ENCODE measurements at regions not wholly inside any gene's neighbourhood (a gene's known extent, or its start where the extent isn't known, plus 50 kb on each side); places are given as distances from the start of the nearest gene placed in this dataset.
"Not testable (repeated sequence)": the region's sequence is repeated elsewhere in the genome, so short reads cannot be mapped to it uniquely, and the experiment has no call there.

- DNase-seq, result no peak
Observed at GRCh38 chr14:97077253-97077653, 280.1 kb downstream of the VRK1 start.

GRCh38 chr14:97077687-97078086 is 280.5 kb downstream of the VRK1 start:
- DNase-seq, result no peak

GRCh38 chr14:97080991-97081390 is 283.8 kb downstream of the VRK1 start:
- DNase-seq, result no peak

GRCh38 chr14:97095269-97095668 is 298.1 kb downstream of the VRK1 start:
- DNase-seq, result no peak

- no peak for DNase-seq
Observed at GRCh38 chr14:97097296-97097695, 300.1 kb downstream of the VRK1 start.

GRCh38 chr14:97100306-97100705 is 303.1 kb downstream of the VRK1 start:
- no peak for DNase-seq

GRCh38 chr14:97101561-97101960 is 304.4 kb downstream of the VRK1 start:
- no peak for DNase-seq

- no peak for DNase-seq
Observed at GRCh38 chr14:97104029-97104428, 306.8 kb downstream of the VRK1 start.

GRCh38 chr14:97106166-97106565 is 309.0 kb downstream of the VRK1 start:
- DNase-seq, result no peak

- no peak for DNase-seq
Observed at GRCh38 chr14:97106609-97107008, 309.4 kb downstream of the VRK1 start.

GRCh38 chr14:97107080-97107479 is 309.9 kb downstream of the VRK1 start:
- no peak for DNase-seq

- DNase-seq, result no peak
Observed at GRCh38 chr14:97107760-97108159, 310.6 kb downstream of the VRK1 start.

GRCh38 chr14:97109234-97109633 is 312.1 kb downstream of the VRK1 start:
- no peak for DNase-seq

- no peak for DNase-seq
Observed at GRCh38 chr14:97113339-97113738, 316.2 kb downstream of the VRK1 start.

- no peak for DNase-seq
Observed at GRCh38 chr14:97116546-97116945, 319.4 kb downstream of the VRK1 start.

GRCh38 chr14:97117693-97118092 is 320.5 kb downstream of the VRK1 start:
- no peak for DNase-seq

- no peak for DNase-seq
Observed at GRCh38 chr14:97120204-97120603, 323.0 kb downstream of the VRK1 start.

GRCh38 chr14:97120611-97121031 is 323.4 kb downstream of the VRK1 start:
- peak; percentile 39 for DNase-seq

- no peak for DNase-seq
Observed at GRCh38 chr14:97129639-97130038, 332.5 kb downstream of the VRK1 start.

- not testable (repeated sequence) for DNase-seq
Observed at GRCh38 chr14:97135847-97136246, 338.7 kb downstream of the VRK1 start.

GRCh38 chr14:97137705-97138104 is 340.5 kb downstream of the VRK1 start:
- no peak for DNase-seq

GRCh38 chr14:97138801-97139200 is 341.6 kb downstream of the VRK1 start:
- DNase-seq, result no peak

- DNase-seq, result no peak
Observed at GRCh38 chr14:97143011-97143410, 345.8 kb downstream of the VRK1 start.

GRCh38 chr14:97143456-97143855 is 346.3 kb downstream of the VRK1 start:
- no peak for DNase-seq

- not testable (repeated sequence) for DNase-seq
Observed at GRCh38 chr14:97148021-97148420, 350.8 kb downstream of the VRK1 start.

GRCh38 chr14:97149775-97150174 is 352.6 kb downstream of the VRK1 start:
- DNase-seq, result no peak

All from stimulated activated naive CD4-positive, alpha-beta T cell treated with Interleukin-2 at 50 U/mL for 16 hours (primary cell).